ENCODE measurements at regions not wholly inside any gene's neighbourhood (a gene's known extent, or its start where the extent isn't known, plus 50 kb on each side); places are given as distances from the start of the nearest gene placed in this dataset.

- TF ChIP-seq CTCF (IDR thresholded peaks at IDR 0.05 in 4 of 5, conservative IDR thresholded peaks at IDR 0.05 in 1 of 5) (no peak), POLR2A (IDR thresholded peaks at IDR 0.05) (no peak)
Observed at GRCh38 chr2:106965611-106966010, 79.6 kb upstream of the ST6GAL2 start.

Measured in gastrocnemius medialis (tissue), 4 donors.